ENCODE measurements at regions not wholly inside any gene's neighbourhood (a gene's known extent, or its start where the extent isn't known, plus 50 kb on each side); places are given as distances from the start of the nearest gene placed in this dataset.

GRCh38 chr15:87767516-87767915 lies 489.0 kb downstream of the NTRK3 start:
- TF ChIP-seq CTCF (conservative IDR thresholded peaks at IDR 0.05; ENCODE audit: low read depth, low read length) (no peak), EZH2 (IDR thresholded peaks at IDR 0.05; ENCODE audit: borderline replicate concordance, low read depth, low read length, poor library complexity, severe bottlenecking) (no peak)

Data from A673 (cell line).